NCI-H774 (cell line): ENCODE measurements at regions not wholly inside any gene's neighbourhood (a gene's known extent, or its start where the extent isn't known, plus 50 kb on each side); places are given as distances from the start of the nearest gene placed in this dataset.
"Not testable (repeated sequence)": the region's sequence is repeated elsewhere in the genome, so short reads cannot be mapped to it uniquely, and the experiment has no call there.

Source experiments
- DNase-seq: peaks from one replicate; lab custom pipeline; 2025; lab: John Stamatoyannopoulos, UW

DNA sequence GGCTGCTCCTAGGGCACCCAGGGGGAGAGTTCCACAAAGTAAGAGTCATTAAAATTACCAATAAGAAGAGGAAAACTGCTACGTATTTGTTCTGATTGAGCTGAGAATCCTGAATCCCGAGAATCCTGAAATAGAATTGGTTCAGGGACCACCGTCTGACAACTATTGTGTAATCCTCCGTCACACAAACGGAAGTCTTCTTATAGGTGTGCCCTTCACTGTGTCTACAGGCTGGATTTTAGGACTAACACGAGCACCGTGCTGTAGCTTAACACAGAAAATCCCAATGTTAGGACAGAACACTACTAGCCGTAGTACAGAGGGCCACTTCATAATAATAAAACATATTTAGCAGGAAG is 50.6 kb upstream of the RNF182 start:
- DNase-seq: peak; percentile 33

DNA sequence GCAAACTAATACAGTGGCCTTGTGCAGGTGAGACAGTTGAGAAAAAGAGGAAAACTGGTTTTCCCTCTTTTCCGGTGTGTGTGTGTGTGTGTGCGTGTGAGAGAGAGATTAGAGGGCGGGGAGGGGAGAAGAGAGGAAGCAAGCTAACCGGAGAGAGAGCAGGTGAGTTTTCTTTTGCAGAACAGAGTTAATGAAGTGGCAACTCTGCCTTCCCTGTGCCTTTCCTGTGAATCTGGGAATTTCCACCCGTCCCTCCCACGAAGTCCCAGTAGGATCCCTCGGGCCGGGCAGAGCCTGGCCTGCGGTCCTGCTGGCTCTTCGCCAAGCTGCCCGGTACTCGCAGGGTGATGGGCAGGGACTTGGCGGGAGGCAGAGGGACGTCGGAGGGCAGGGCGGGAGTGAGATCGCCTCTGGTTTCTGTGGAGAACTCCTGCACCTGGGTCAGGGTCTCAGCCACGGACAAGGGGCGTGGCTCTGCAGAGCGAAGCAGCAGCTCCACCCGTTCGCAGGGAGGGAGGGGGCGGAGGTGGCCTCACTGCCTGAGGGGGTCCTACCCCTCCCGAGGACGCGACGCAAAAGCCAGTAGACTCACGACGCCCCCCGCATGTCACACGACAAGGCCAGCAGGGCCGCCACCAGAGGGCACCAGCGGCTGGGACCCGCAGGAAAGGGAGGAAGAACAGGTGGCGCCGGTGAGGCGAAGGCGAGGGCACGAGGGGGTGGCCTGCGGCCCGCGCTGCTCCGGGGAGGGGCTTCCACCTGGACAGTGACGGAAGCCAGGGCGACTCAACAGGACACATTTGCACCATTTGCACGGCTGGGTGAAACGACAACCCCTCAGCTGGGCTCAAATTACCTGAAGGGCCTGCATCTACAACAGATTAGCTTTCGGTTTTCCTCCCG is 51.2 kb upstream of the RNF182 start:
- DNase-seq: peak; percentile 89

- no peak for DNase-seq
Observed at GRCh38 chr6:13872681-13873080, 52.1 kb upstream of the RNF182 start.

GRCh38 chr6:13872006-13872405 is 52.7 kb upstream of the RNF182 start:
- DNase-seq: not testable (repeated sequence)

DNA sequence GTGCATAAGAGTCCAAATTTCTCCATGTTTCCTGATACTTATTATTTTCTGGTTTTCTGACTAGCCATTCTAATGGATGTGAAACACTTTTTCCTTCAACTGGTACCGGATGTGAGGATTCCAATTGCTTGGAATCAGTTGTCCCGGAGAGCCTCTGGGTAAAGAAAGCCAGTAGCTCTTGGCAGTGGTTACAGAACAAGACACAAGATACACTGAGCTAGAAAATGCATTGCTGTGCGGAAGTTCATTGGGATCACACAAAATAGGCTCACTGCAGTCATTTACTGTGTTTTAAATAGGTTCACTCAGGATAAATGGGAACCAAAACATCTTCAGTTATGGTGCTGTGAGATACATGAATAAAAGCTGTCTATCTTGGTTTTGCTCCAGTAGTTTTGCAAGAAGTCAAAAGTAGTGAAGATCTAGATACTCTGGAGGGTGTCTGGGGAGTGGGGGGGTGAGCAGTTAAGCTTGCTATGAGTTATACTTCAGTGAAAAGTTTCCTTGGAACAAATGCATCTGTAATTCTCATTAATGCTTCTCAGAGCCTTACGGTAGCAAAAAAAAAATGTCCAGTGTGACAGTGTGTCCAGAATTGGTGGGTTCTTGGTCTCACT is 54.4 kb upstream of the RNF182 start:
- DNase-seq: no peak

DNA sequence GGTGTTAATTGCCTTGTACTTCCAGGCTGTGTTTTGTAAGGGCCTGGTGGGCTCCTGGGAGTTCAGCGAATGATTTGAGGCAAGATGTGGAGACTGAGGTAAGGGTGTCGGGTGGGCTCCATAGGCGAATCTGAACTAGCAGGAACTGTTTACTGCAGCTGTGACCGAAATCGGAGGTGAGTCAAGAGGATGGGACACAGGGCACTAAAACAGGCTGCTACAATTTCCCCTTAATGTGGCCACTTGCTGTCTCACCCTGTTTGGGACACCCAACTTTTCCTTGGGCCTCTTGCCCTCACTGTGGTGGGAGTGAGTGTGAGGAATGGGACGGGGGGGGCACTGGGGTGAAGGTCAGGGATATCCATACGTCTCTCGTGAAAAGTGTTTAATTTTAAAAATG is 53.9 kb upstream of the MCUR1 start:
- no peak for DNase-seq

DNA sequence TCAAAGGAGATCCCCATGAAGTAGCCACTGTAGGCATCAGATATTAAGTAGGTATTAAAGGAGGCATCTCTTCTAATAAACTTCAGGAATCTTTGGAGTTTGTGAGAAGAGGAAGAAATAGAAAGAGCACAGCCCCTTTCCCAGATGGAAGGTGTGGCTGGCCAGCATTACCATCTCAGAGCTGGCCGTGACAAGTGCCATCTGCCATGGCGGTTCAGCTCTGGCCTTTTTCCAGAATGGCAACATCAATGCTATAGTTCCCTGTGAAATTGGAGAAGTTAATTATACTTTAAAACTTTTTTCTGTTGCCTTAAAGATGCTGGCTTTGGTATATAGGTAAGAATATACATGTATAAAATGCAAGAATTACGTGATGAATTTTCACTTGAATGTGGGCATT is 51.9 kb upstream of the MCUR1 start:
- DNase-seq: no peak

DNA sequence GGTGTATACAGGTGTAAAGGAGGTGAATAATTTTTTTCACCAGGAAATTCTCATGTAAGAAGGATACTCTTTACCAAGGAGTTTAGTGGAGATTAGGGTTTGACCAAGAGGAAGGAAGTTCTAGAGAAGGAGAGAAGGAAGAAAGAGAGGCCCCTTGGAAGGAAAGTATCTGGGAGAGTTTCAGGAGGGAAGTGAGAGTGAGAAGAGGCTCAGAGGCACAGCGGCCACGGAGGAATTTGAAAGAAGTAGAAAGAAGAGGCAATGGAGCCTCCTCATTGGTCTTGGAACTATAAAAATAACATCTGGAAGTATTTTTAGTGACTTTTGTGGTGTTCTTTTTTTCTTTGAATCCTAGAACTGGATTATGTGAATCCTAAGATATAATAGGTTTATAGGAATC is 50.8 kb upstream of the MCUR1 start:
- no peak for DNase-seq

DNA sequence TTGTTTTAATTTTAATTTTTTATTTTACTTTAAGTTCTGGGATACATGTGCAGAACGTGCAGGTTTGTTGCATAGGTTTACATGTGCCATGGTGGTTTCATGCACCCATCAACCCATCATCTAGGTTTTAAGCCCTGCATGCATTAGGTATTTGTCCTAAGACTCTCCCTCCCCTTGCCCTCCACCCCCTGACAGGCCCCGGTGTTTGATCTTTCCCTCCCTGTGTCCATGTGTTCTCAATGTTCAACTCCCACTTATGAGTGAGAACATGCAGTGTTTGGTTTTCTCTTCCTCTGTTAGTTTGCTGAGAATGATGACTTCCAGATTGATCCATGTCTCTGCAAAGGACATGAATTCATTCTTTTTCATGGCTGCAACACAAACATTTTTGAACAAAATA is 50.3 kb upstream of the MCUR1 start:
- DNase-seq: not testable (repeated sequence)
